Prostate gland (tissue), 2 donors: ENCODE measurements at regions not wholly inside any gene's neighbourhood (a gene's known extent, or its start where the extent isn't known, plus 50 kb on each side); places are given as distances from the start of the nearest gene placed in this dataset.

ENCODE experiments used
- POLR2A ChIP-seq: fragments of 450-650 bp; IDR thresholded peaks from one replicate; pipeline ENCODE4 v1.6.1; 2016; ENCODE audit warnings: antibody characterized with exemption, mild to moderate bottlenecking
- TF ChIP-seq, protein P1 (sequence below), 4 experiments: fragments of 200-600 bp in 2 of 4; fragments of 450-650 bp in 2 of 4; sonication (generic) in 2 of 4; IDR thresholded peaks; 1 replicate in 3 of 4; 2 replicates in 1 of 4; pipeline ENCODE4 v1.5.1; 2016 to 2019; ENCODE audit warnings: antibody characterized with exemption in 4 of 4, mild to moderate bottlenecking in 2 of 4, moderate library complexity in 2 of 4

GRCh38 chr11:44421090-44421675 is 111.2 kb upstream of the ALX4 start:
- TF ChIP-seq, protein P1, sequence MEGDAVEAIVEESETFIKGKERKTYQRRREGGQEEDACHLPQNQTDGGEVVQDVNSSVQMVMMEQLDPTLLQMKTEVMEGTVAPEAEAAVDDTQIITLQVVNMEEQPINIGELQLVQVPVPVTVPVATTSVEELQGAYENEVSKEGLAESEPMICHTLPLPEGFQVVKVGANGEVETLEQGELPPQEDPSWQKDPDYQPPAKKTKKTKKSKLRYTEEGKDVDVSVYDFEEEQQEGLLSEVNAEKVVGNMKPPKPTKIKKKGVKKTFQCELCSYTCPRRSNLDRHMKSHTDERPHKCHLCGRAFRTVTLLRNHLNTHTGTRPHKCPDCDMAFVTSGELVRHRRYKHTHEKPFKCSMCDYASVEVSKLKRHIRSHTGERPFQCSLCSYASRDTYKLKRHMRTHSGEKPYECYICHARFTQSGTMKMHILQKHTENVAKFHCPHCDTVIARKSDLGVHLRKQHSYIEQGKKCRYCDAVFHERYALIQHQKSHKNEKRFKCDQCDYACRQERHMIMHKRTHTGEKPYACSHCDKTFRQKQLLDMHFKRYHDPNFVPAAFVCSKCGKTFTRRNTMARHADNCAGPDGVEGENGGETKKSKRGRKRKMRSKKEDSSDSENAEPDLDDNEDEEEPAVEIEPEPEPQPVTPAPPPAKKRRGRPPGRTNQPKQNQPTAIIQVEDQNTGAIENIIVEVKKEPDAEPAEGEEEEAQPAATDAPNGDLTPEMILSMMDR (IDR thresholded peaks at IDR 0.05): no peak
- TF ChIP-seq POLR2A: no peak
